H9 (cell line): ENCODE measurements at regions not wholly inside any gene's neighbourhood (a gene's known extent, or its start where the extent isn't known, plus 50 kb on each side); places are given as distances from the start of the nearest gene placed in this dataset.

Source experiments
- DNase-seq: peaks from one replicate; pipeline ENCODE4 v3.0.0-alpha.2; 2017
- H2AFZ ChIP-seq: one replicate; pipeline ENCODE4 v1.6.1; 2013; ENCODE audit warnings: mild to moderate bottlenecking, low read length, control low read depth, moderate library complexity
- H2AK5ac ChIP-seq: 2 replicates; pipeline ENCODE4 v1.6.1; 2013; ENCODE audit warnings: low read length, control low read depth, mixed read lengths; ENCODE audit not compliant: insufficient read length
- H2BK120ac ChIP-seq: one replicate; pipeline ENCODE4 v1.6.1; 2013; ENCODE audit warnings: low read depth, mild to moderate bottlenecking, low read length, control low read depth, inconsistent platforms; ENCODE audit not compliant: poor library complexity, severe bottlenecking
- H2BK12ac ChIP-seq: 2 replicates; pipeline ENCODE4 v1.6.1; 2013; ENCODE audit warnings: low read length, control low read depth, mixed read lengths, low read depth; ENCODE audit not compliant: insufficient read length
- H2BK15ac ChIP-seq: 2 replicates; pipeline ENCODE4 v1.6.1; 2013; ENCODE audit warnings: low read depth, low read length, control low read depth
- H2BK20ac ChIP-seq: one replicate; pipeline ENCODE4 v1.6.1; 2013; ENCODE audit warnings: low read depth, mild to moderate bottlenecking, low read length, control low read depth, inconsistent platforms; ENCODE audit not compliant: poor library complexity, severe bottlenecking
- H2BK5ac ChIP-seq: 2 replicates; pipeline ENCODE4 v1.6.1; 2013; ENCODE audit warnings: low read length, control low read depth, mixed read lengths; ENCODE audit not compliant: insufficient read length
- H3K14ac ChIP-seq: 2 replicates; pipeline ENCODE4 v1.6.1; 2013; ENCODE audit warnings: low read length, control low read depth; ENCODE audit not compliant: insufficient read depth
- H3K18ac ChIP-seq: 2 replicates; pipeline ENCODE4 v1.6.1; 2013; ENCODE audit warnings: low read depth, mild to moderate bottlenecking, mixed read lengths, low read length, control low read depth; ENCODE audit not compliant: insufficient read length
- H3K23ac ChIP-seq: 2 replicates; pipeline ENCODE4 v1.6.1; 2013; ENCODE audit warnings: low read length, control low read depth, mixed read lengths, low read depth; ENCODE audit not compliant: insufficient read length
- H3K23me2 ChIP-seq: 2 replicates; pipeline ENCODE4 v1.6.1; 2013; ENCODE audit warnings: low read depth, mild to moderate bottlenecking, mixed read lengths, low read length, control low read depth; ENCODE audit not compliant: insufficient read length, poor library complexity, severe bottlenecking
- H3K27ac ChIP-seq: 2 replicates; pipeline ENCODE4 v1.5.1; 2013; ENCODE audit warnings: low read length, control low read depth, mixed read lengths, low read depth; ENCODE audit not compliant: insufficient read length
- H3K27me3 ChIP-seq: 2 replicates; pipeline ENCODE4 v1.6.1; 2013; ENCODE audit warnings: low read length, control low read depth, inconsistent platforms; ENCODE audit not compliant: insufficient read depth
- H3K4ac ChIP-seq: 2 replicates; pipeline ENCODE4 v1.6.1; 2013; ENCODE audit warnings: low read depth, mild to moderate bottlenecking, control low read depth, inconsistent platforms, low read length, moderate library complexity
- H3K4me1 ChIP-seq: 2 replicates; pipeline ENCODE4 v1.6.1; 2013; ENCODE audit warnings: low read length, control low read depth, inconsistent platforms; ENCODE audit not compliant: insufficient read depth
- H3K4me2 ChIP-seq: 2 replicates; pipeline ENCODE4 v1.6.1; 2013; ENCODE audit warnings: low read length, control low read depth, mixed read lengths; ENCODE audit not compliant: insufficient read length, insufficient read depth
- H3K56ac ChIP-seq: 2 replicates; pipeline ENCODE4 v1.6.1; 2013; ENCODE audit warnings: low read depth, mild to moderate bottlenecking, mixed read lengths, low read length, control low read depth; ENCODE audit not compliant: insufficient read length
- H3K79me1 ChIP-seq: 2 replicates; pipeline ENCODE4 v1.6.1; 2013; ENCODE audit warnings: low read depth, mild to moderate bottlenecking, moderate library complexity, low read length, control low read depth, inconsistent platforms; ENCODE audit not compliant: insufficient read depth, poor library complexity, severe bottlenecking
- H3K79me2 ChIP-seq: 2 replicates; pipeline ENCODE4 v1.6.1; 2013; ENCODE audit warnings: low read length, control low read depth, inconsistent platforms; ENCODE audit not compliant: insufficient read depth
- H3K9ac ChIP-seq: 2 replicates; pipeline ENCODE4 v1.6.1; 2013; ENCODE audit warnings: low read length, control low read depth, mixed read lengths; ENCODE audit not compliant: insufficient read length; ENCODE audit errors: extremely low read depth
- H3K9me3 ChIP-seq: one replicate; pipeline ENCODE4 v1.6.1; 2013; ENCODE audit warnings: low read depth, low read length, inconsistent platforms; ENCODE audit not compliant: control insufficient read depth
- H3T11ph ChIP-seq: one replicate; pipeline ENCODE4 v1.6.1; 2013; ENCODE audit warnings: mild to moderate bottlenecking, low read length, control low read depth, inconsistent platforms
- H4K20me1 ChIP-seq: one replicate; pipeline ENCODE4 v1.6.1; 2013; ENCODE audit not compliant: control insufficient read depth, insufficient read length, insufficient read depth
- H4K5ac ChIP-seq: 2 replicates; pipeline ENCODE4 v1.6.1; 2013; ENCODE audit warnings: low read depth, mild to moderate bottlenecking, mixed read lengths, low read length, control low read depth; ENCODE audit not compliant: insufficient read length
- H4K8ac ChIP-seq: replicated peaks from 2 replicates; pipeline ENCODE4 v1.6.1; 2013; ENCODE audit warnings: low read length, control low read depth, mixed read lengths, low read depth; ENCODE audit not compliant: insufficient read length
- H4K91ac ChIP-seq: 2 replicates; pipeline ENCODE4 v1.6.1; 2013; ENCODE audit warnings: low read depth, mild to moderate bottlenecking, moderate library complexity, mixed read lengths, low read length, control low read depth; ENCODE audit not compliant: insufficient read length
- H3K27ac Mint-ChIP-seq, 3 experiments: 2 replicates in 2 of 3; 3 replicates in 1 of 3; pipeline ENCODE4 v1.8.0; 2020 to 2021; ENCODE audit warnings: mixed read lengths in 3 of 3, mild to moderate bottlenecking in 1 of 3, moderate library complexity in 1 of 3
- H3K27me3 Mint-ChIP-seq: 2 replicates; pipeline ENCODE4 v1.8.0; 2021; ENCODE audit warnings: low read depth, mild to moderate bottlenecking, moderate library complexity, mixed read lengths
- H3K36me3 Mint-ChIP-seq, 3 experiments: 2 replicates in 2 of 3; 3 replicates in 1 of 3; pipeline ENCODE4 v1.8.0; 2020 to 2021; ENCODE audit warnings: low read depth in 3 of 3, mixed read lengths in 3 of 3; ENCODE audit not compliant: insufficient read depth in 1 of 3
- H3K4me1 Mint-ChIP-seq, 2 experiments: 2 replicates each; pipeline ENCODE4 v1.8.0; 2020; ENCODE audit warnings: mixed read lengths in 2 of 2
- H3K4me3 Mint-ChIP-seq, 2 experiments: 2 replicates in 1 of 2; 3 replicates in 1 of 2; pipeline ENCODE4 v1.8.0; 2020 to 2021; ENCODE audit warnings: mild to moderate bottlenecking in 2 of 2, mixed read lengths in 2 of 2, moderate library complexity in 1 of 2
- H3K9me3 Mint-ChIP-seq, 2 experiments: 2 replicates in 1 of 2; 3 replicates in 1 of 2; pipeline ENCODE4 v1.8.0; 2020; ENCODE audit warnings: mild to moderate bottlenecking in 2 of 2, mixed read lengths in 2 of 2, moderate library complexity in 1 of 2
- WGBS: extraction: QIAGEN DNeasy Blood & Tissue Kit; methylation state at CpG from one replicate; pipeline ENCODE4 v1.1.7; 2013; ENCODE audit warnings: missing lambda C conversion rate, low lambda C conversion rate, mixed read lengths; ENCODE audit not compliant: insufficient read length; ENCODE audit errors: extremely low coverage; 5-methylcytosine and 5-hydroxymethylcytosine counted together
- TF ChIP-seq, protein P1 (sequence below): fragments of 200-600 bp; sonication (generic); conservative IDR thresholded peaks from 3 replicates; pipeline ENCODE4 v1.8.0; 2021; ENCODE audit warnings: antibody characterized with exemption, mild to moderate bottlenecking

- Histone ChIP-seq H3K14ac (no peak overlapping the region), H2BK5ac (no peak overlapping the region), H3K79me1 (no peaks in the 10 kb centered on the region), H3T11ph (no peak overlapping the region), H2AFZ (no peak overlapping the region), H4K20me1 (no peaks in the 10 kb centered on the region), H2BK15ac (no peak overlapping the region), H3K4me1 (no peaks in the 10 kb centered on the region), H3K4me2 (peak overlapping the region; percentile 90), H3K18ac (no peak overlapping the region), H2BK120ac (no peak overlapping the region), H3K23me2 (peaks cover 5% of the 10 kb centered on the region), H3K9me3 (no peaks in the 10 kb centered on the region), H3K27ac (no peak overlapping the region), H3K23ac (no peak overlapping the region), H3K4ac (no peak overlapping the region), H3K56ac (no peak overlapping the region), H4K5ac (no peak overlapping the region), H4K8ac (no peak overlapping the region), H4K91ac (no peak overlapping the region), H3K9ac (peak overlapping the region; percentile 95), H2AK5ac (no peak overlapping the region), H3K79me2 (no peaks in the 10 kb centered on the region), H3K27me3 (no peaks in the 10 kb centered on the region), H2BK12ac (no peak overlapping the region), H2BK20ac (no peak overlapping the region)
- TF ChIP-seq, protein P1, sequence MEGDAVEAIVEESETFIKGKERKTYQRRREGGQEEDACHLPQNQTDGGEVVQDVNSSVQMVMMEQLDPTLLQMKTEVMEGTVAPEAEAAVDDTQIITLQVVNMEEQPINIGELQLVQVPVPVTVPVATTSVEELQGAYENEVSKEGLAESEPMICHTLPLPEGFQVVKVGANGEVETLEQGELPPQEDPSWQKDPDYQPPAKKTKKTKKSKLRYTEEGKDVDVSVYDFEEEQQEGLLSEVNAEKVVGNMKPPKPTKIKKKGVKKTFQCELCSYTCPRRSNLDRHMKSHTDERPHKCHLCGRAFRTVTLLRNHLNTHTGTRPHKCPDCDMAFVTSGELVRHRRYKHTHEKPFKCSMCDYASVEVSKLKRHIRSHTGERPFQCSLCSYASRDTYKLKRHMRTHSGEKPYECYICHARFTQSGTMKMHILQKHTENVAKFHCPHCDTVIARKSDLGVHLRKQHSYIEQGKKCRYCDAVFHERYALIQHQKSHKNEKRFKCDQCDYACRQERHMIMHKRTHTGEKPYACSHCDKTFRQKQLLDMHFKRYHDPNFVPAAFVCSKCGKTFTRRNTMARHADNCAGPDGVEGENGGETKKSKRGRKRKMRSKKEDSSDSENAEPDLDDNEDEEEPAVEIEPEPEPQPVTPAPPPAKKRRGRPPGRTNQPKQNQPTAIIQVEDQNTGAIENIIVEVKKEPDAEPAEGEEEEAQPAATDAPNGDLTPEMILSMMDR = no peak
- no peak for DNase-seq
- peaks cover 4% of the 10 kb centered on the region in 2 experiments for H3K4me1 Mint-ChIP-seq
- peaks cover 0 to 9% (median 4%) of the 10 kb centered on the region in 3 experiments; a peak in 5 of 7 replicates for H3K36me3 Mint-ChIP-seq
- H3K27ac Mint-ChIP-seq = no peak overlapping the region; a peak in 1 of 7 replicates
- H3K27me3 Mint-ChIP-seq = no peaks in the 10 kb centered on the region
- H3K4me3 Mint-ChIP-seq = peak overlapping the region; percentile 97 to 99
- H3K9me3 Mint-ChIP-seq = peaks cover 0 to 3% of the 10 kb centered on the region in 2 experiments; a peak in 2 of 5 replicates
- no CpG with 5 or more reads among the region's 4 CpGs for WGBS
Measured at GRCh38 chr16:72665701-72666100, 382.2 kb downstream of the ZFHX3 start.
